ENCODE measurements at regions not wholly inside any gene's neighbourhood (a gene's known extent, or its start where the extent isn't known, plus 50 kb on each side); places are given as distances from the start of the nearest gene placed in this dataset.

- Histone ChIP-seq H3K27me3 (ENCODE audit: insufficient read depth, low read length) (no peaks in the 10 kb centered on the region), H3K9ac (ENCODE audit: low read length) (no peak overlapping the region), H3K9me2 (ENCODE audit: insufficient read depth) (no peaks in the 10 kb centered on the region), H2AFZ (ENCODE audit: low read depth, low read length, poor library complexity, severe bottlenecking) (no peak overlapping the region), H4K20me1 (ENCODE audit: insufficient read depth) (no peaks in the 10 kb centered on the region), H3K4me3 (replicated peaks in 1 of 2; ENCODE audit: low read depth in 1 of 2, low read length in 2 of 2) (no peak overlapping the region), H3K4me1 (ENCODE audit: control insufficient read depth in 1 of 2, insufficient read depth in 2 of 2, low read length in 2 of 2) (no peaks in the 10 kb centered on the region), H3K36me3 (ENCODE audit: control insufficient read depth in 1 of 2, insufficient read depth in 2 of 2, low read length in 2 of 2) (no peaks in the 10 kb centered on the region), H3K9me3 (ENCODE audit: control insufficient read depth in 1 of 2, insufficient read depth in 1 of 2, low read depth in 1 of 2, low read length in 2 of 2) (no peaks in the 10 kb centered on the region), H3K79me2 (ENCODE audit: insufficient read depth, low read length) (no peaks in the 10 kb centered on the region), H3K27ac (ENCODE audit: low read depth, low read length) (no peak overlapping the region), H3K4me2 (ENCODE audit: low read length) (no peak overlapping the region)
- ATAC-seq (no peak), DNase-seq (ENCODE audit: low read depth, low spot score) (no peak)
- intact Hi-C loops (cut with micrococcal nuclease) = no loop called here
- POLR2A ChIA-PET = no interaction called here
- BruUV-seq (replicated peaks) = no TSS peak
- RAD21 ChIA-PET (ENCODE audit: low non-redundant PET in 1 of 2, low total read pairs in 2 of 2, uncharacterized antibody in 2 of 2, unreplicated experiment in 2 of 2) = no interaction called here
- no peak for TF ChIP-seq SIN3A (IDR thresholded peaks at IDR 0.05; ENCODE audit: low read depth)
- no peak for TF ChIP-seq FOSL1 (IDR thresholded peaks at IDR 0.05; ENCODE audit: low read depth)
- TF ChIP-seq CEBPB (IDR thresholded peaks at IDR 0.05; ENCODE audit: low read depth) = no peak
- TF ChIP-seq RAD21 (IDR thresholded peaks at IDR 0.05; ENCODE audit: low read depth) = no peak
- no peak for TF ChIP-seq YY1 (IDR thresholded peaks at IDR 0.05; ENCODE audit: extremely low read depth, insufficient replicate concordance, low read depth, low read length)
- TF ChIP-seq SRF (IDR thresholded peaks at IDR 0.05; ENCODE audit: low read depth) = no peak
- CTCF ChIA-PET = interaction anchor here (0.8 kb wide), 1 partner anchor 23 kb away, joined by 3 read pairs; no protein-coding TSS in a partner anchor
These were observed 152.5 kb downstream of the PLS3 start for GRCh38 chrX:115713460-115713859.

- no peaks in the 10 kb centered on the region for H4K20me1 ChIP-seq (ENCODE audit: insufficient read depth)
- H3K4me1 ChIP-seq (ENCODE audit: control insufficient read depth in 1 of 2, insufficient read depth in 2 of 2, low read length in 2 of 2) = no peaks in the 10 kb centered on the region
- H3K4me3 ChIP-seq (replicated peaks in 1 of 2; ENCODE audit: low read depth in 1 of 2, low read length in 2 of 2) = no peak overlapping the region
- H3K36me3 ChIP-seq (ENCODE audit: control insufficient read depth in 1 of 2, insufficient read depth in 2 of 2, low read length in 2 of 2) = no peaks in the 10 kb centered on the region
- POLR2A ChIA-PET = no interaction called here
- BruUV-seq (replicated peaks) = no TSS peak
- H3K9me2 ChIP-seq (ENCODE audit: insufficient read depth) = no peaks in the 10 kb centered on the region
- H2AFZ ChIP-seq (ENCODE audit: low read depth, low read length, poor library complexity, severe bottlenecking) = no peak overlapping the region
- intact Hi-C loops (cut with micrococcal nuclease) = no loop called here
- no peaks in the 10 kb centered on the region for H3K79me2 ChIP-seq (ENCODE audit: insufficient read depth, low read length)
- H3K9ac ChIP-seq (ENCODE audit: low read length) = no peak overlapping the region
- ATAC-seq (no peak), DNase-seq (ENCODE audit: low read depth, low spot score) (no peak)
- H3K4me2 ChIP-seq (ENCODE audit: low read length) = no peak overlapping the region
- no peak overlapping the region for H3K27ac ChIP-seq (ENCODE audit: low read depth, low read length)
- no peaks in the 10 kb centered on the region for H3K27me3 ChIP-seq (ENCODE audit: insufficient read depth, low read length)
- RAD21 ChIA-PET (ENCODE audit: low non-redundant PET in 1 of 2, low total read pairs in 2 of 2, uncharacterized antibody in 2 of 2, unreplicated experiment in 2 of 2) = interaction anchor here in 1 of 2 experiments (0.6 kb wide), 1 partner anchor 1028 kb away, joined by 3 read pairs; no protein-coding TSS in a partner anchor
- H3K9me3 ChIP-seq (ENCODE audit: control insufficient read depth in 1 of 2, insufficient read depth in 1 of 2, low read depth in 1 of 2, low read length in 2 of 2) = no peaks in the 10 kb centered on the region
- CTCF ChIA-PET = no interaction called here
- TF ChIP-seq YY1 (IDR thresholded peaks at IDR 0.05; ENCODE audit: extremely low read depth, insufficient replicate concordance, low read depth, low read length) (no peak), POLR2A (IDR thresholded peaks at IDR 0.05; ENCODE audit: borderline replicate concordance, extremely low read depth, insufficient read depth, insufficient read length) (no peak), RAD21 (IDR thresholded peaks at IDR 0.05; ENCODE audit: low read depth) (no peak), MAX (IDR thresholded peaks at IDR 0.05) (no peak), CEBPB (IDR thresholded peaks at IDR 0.05; ENCODE audit: low read depth) (no peak), SRF (IDR thresholded peaks at IDR 0.05; ENCODE audit: low read depth) (no peak), ATF3 (IDR thresholded peaks at IDR 0.05) (no peak), EGR1 (IDR thresholded peaks at IDR 0.05; ENCODE audit: low read depth) (no peak), EZH2phosphoT487 (IDR thresholded peaks at IDR 0.05; ENCODE audit: borderline replicate concordance) (no peak), SP1 (IDR thresholded peaks at IDR 0.05; ENCODE audit: low read depth) (no peak), CBX3 (IDR thresholded peaks at IDR 0.05; ENCODE audit: low read depth) (no peak), CTCF (IDR thresholded peaks at IDR 0.05 in 2 of 3, conservative IDR thresholded peaks at IDR 0.05 in 1 of 3; ENCODE audit: borderline replicate concordance in 1 of 3, insufficient read depth in 1 of 3, low read depth in 2 of 3, low read length in 2 of 3) (no peak), EZH2 (IDR thresholded peaks at IDR 0.05) (no peak), TCF7L2 (IDR thresholded peaks at IDR 0.05; ENCODE audit: borderline replicate concordance, extremely low read depth, insufficient read depth, insufficient read length) (no peak), JUND (IDR thresholded peaks at IDR 0.05) (no peak)
These were observed 158.2 kb downstream of the PLS3 start for GRCh38 chrX:115719171-115719570.
